OCI-LY1 (cell line): ENCODE measurements at regions not wholly inside any gene's neighbourhood (a gene's known extent, or its start where the extent isn't known, plus 50 kb on each side); places are given as distances from the start of the nearest gene placed in this dataset.

Source experiments
- EZH2 ChIP-seq: fragments of 200-600 bp; sonication (generic), shearing (Covaris generic); IDR thresholded peaks from 2 replicates; pipeline ENCODE4 v1.8.0; 2017; ENCODE audit warnings: borderline replicate concordance, mixed run types, mild to moderate bottlenecking, antibody characterized with exemption, low read length, moderate library complexity, mixed read lengths
- TF ChIP-seq, protein P1 (sequence below): fragments of 200-600 bp; sonication (generic), shearing (Covaris generic); IDR thresholded peaks from 2 replicates; pipeline ENCODE4 v1.5.1; 2017; ENCODE audit warnings: mild to moderate bottlenecking, antibody characterized with exemption, low read length, moderate library complexity, mixed read lengths

GRCh38 chr6:138600726-138601125 lies 101.4 kb upstream of the NHSL1 start:
- TF ChIP-seq EZH2 = no peak
- TF ChIP-seq, protein P1, sequence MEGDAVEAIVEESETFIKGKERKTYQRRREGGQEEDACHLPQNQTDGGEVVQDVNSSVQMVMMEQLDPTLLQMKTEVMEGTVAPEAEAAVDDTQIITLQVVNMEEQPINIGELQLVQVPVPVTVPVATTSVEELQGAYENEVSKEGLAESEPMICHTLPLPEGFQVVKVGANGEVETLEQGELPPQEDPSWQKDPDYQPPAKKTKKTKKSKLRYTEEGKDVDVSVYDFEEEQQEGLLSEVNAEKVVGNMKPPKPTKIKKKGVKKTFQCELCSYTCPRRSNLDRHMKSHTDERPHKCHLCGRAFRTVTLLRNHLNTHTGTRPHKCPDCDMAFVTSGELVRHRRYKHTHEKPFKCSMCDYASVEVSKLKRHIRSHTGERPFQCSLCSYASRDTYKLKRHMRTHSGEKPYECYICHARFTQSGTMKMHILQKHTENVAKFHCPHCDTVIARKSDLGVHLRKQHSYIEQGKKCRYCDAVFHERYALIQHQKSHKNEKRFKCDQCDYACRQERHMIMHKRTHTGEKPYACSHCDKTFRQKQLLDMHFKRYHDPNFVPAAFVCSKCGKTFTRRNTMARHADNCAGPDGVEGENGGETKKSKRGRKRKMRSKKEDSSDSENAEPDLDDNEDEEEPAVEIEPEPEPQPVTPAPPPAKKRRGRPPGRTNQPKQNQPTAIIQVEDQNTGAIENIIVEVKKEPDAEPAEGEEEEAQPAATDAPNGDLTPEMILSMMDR = no peak
